ENCODE measurements at regions not wholly inside any gene's neighbourhood (a gene's known extent, or its start where the extent isn't known, plus 50 kb on each side); places are given as distances from the start of the nearest gene placed in this dataset.
"Not testable (repeated sequence)": the region's sequence is repeated elsewhere in the genome, so short reads cannot be mapped to it uniquely, and the experiment has no call there.

DNA sequence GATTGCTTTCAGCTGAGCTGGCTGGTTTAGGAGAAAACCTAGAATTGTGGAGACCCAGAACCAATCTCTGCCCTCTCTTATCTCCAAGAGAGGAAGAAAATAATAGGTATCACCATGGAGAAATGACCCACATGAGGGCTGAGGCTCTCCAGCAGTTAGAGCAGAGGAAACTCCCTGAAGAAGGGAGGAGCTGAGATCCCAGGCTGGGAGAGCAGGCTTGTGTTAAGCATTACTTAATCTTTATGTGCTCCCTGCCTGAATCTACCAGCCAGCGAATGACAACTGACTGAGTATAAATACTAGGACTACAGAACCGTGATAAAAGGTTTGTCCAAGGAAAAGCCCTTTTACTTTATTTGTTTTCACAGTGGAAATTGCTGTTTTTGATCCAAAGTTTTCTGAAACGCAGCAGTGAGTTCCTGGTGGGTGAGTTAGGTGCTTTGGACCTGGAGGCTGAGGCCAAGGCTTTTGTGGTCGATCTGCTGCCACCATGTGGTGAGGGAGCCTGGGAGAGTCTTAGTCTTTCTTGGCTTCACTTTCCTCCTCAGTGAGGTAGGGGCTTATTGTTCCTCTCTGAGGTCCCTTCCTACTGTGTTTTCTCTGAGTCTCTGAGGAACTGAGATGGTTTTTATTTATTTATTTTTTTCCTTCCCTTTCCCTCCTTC lies 219.5 kb upstream of the NOTCH2NLA start:
- TF ChIP-seq, protein P1, sequence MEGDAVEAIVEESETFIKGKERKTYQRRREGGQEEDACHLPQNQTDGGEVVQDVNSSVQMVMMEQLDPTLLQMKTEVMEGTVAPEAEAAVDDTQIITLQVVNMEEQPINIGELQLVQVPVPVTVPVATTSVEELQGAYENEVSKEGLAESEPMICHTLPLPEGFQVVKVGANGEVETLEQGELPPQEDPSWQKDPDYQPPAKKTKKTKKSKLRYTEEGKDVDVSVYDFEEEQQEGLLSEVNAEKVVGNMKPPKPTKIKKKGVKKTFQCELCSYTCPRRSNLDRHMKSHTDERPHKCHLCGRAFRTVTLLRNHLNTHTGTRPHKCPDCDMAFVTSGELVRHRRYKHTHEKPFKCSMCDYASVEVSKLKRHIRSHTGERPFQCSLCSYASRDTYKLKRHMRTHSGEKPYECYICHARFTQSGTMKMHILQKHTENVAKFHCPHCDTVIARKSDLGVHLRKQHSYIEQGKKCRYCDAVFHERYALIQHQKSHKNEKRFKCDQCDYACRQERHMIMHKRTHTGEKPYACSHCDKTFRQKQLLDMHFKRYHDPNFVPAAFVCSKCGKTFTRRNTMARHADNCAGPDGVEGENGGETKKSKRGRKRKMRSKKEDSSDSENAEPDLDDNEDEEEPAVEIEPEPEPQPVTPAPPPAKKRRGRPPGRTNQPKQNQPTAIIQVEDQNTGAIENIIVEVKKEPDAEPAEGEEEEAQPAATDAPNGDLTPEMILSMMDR (IDR thresholded peaks at IDR 0.05): not testable (repeated sequence)
- TF ChIP-seq POLR2A (IDR thresholded peaks at IDR 0.05): not testable (repeated sequence)

All from vagina (tissue), 2 donors.